ENCODE measurements at regions not wholly inside any gene's neighbourhood (a gene's known extent, or its start where the extent isn't known, plus 50 kb on each side); places are given as distances from the start of the nearest gene placed in this dataset.

- Histone ChIP-seq H3K9me1 (replicated peaks; ENCODE audit: control insufficient read depth, extremely low read depth, insufficient read depth, low read length) (no peaks in the 10 kb centered on the region), H3K9ac (replicated peaks; ENCODE audit: extremely low read depth, insufficient read depth, low read length) (no peak overlapping the region), H3K4me1 (ENCODE audit: control insufficient read depth, extremely low read depth, insufficient read depth, low read length) (peaks cover 23% of the 10 kb centered on the region), H3K4me2 (ENCODE audit: insufficient read depth, low read length) (peak overlapping the region; percentile 63), H3K36me3 (ENCODE audit: control insufficient read depth in 2 of 2, extremely low read depth in 1 of 2, insufficient read depth in 2 of 2, low read length in 2 of 2) (no peaks in the 10 kb centered on the region), H3K27ac (ENCODE audit: insufficient read depth, low read depth, low read length) (peak overlapping the region; percentile 61), H3K79me2 (ENCODE audit: control insufficient read depth, insufficient read depth, low read length) (no peaks in the 10 kb centered on the region), H3K27me3 (ENCODE audit: control insufficient read depth in 2 of 2, insufficient read depth in 2 of 2, low read length in 2 of 2) (no peaks in the 10 kb centered on the region), H2AFZ (ENCODE audit: low read depth, low read length) (no peak overlapping the region), H4K20me1 (replicated peaks; ENCODE audit: control insufficient read depth, extremely low read depth, insufficient read depth, low read length) (no peaks in the 10 kb centered on the region), H3K9me3 (replicated peaks; ENCODE audit: control insufficient read depth, insufficient read depth, low read length) (no peaks in the 10 kb centered on the region), H3K4me3 (replicated peaks in 1 of 3; ENCODE audit: insufficient read depth in 1 of 3, low read depth in 1 of 3, low read length in 3 of 3) (no peak overlapping the region)
- dilution Hi-C loops (cut with MboI; ENCODE audit: extremely low pct_ligation_motif_present, low sequenced_read_pairs), result loop anchor here (10.0 kb wide), 1 partner anchor 165 kb away; no protein-coding TSS in a partner anchor
- ChIA-PET POLR2A (no interaction called here), CTCF (interaction anchor here (0.6 to 9.7 kb wide), 26 partner anchors 9 to 794 kb away, joined by 3 to 235 read pairs (median 5); partner anchors contain the start of gene NAV2)
- BruUV-seq (replicated peaks), result no TSS peak
- intact Hi-C loops (cut with micrococcal nuclease), result loop anchor here (10.0 kb wide), 1 partner anchor 795 kb away; no protein-coding TSS in a partner anchor
- no peak for TF ChIP-seq EZH2 (IDR thresholded peaks at IDR 0.05; ENCODE audit: borderline replicate concordance, low read depth, low read length, severe bottlenecking)
- no peak for TF ChIP-seq FOS (IDR thresholded peaks at IDR 0.05; ENCODE audit: borderline replicate concordance, insufficient read depth, low read length)
- no peak for TF ChIP-seq CTCF (IDR thresholded peaks at IDR 0.05; ENCODE audit: extremely low read depth in 1 of 2, insufficient read depth in 1 of 2, low read depth in 1 of 2, low read length in 2 of 2)
- no peak for TF ChIP-seq JUN (IDR thresholded peaks at IDR 0.05; ENCODE audit: borderline replicate concordance, insufficient read depth, insufficient read length, low read depth)
- DNase-seq (ENCODE audit: low read depth, low spot score), result peak; percentile 47
- peak; percentile 15 for FAIRE-seq
These were observed 152.5 kb upstream of the NAV2 start for GRCh38 chr11:19560156-19560555.

- dilution Hi-C loops (cut with MboI; ENCODE audit: extremely low pct_ligation_motif_present, low sequenced_read_pairs) (loop anchor here (10.0 kb wide), 1 partner anchor 165 kb away; no protein-coding TSS in a partner anchor), intact Hi-C loops (cut with micrococcal nuclease) (loop anchor here (10.0 kb wide), 2 partner anchors 395 to 795 kb away; no protein-coding TSS in a partner anchor)
- Histone ChIP-seq H3K9ac (replicated peaks; ENCODE audit: extremely low read depth, insufficient read depth, low read length) (no peak overlapping the region), H3K36me3 (ENCODE audit: control insufficient read depth in 2 of 2, extremely low read depth in 1 of 2, insufficient read depth in 2 of 2, low read length in 2 of 2) (no peaks in the 10 kb centered on the region), H3K27ac (ENCODE audit: insufficient read depth, low read depth, low read length) (no peak overlapping the region), H3K4me3 (replicated peaks in 1 of 3; ENCODE audit: insufficient read depth in 1 of 3, low read depth in 1 of 3, low read length in 3 of 3) (no peak overlapping the region), H3K27me3 (ENCODE audit: control insufficient read depth in 2 of 2, insufficient read depth in 2 of 2, low read length in 2 of 2) (no peaks in the 10 kb centered on the region), H3K9me1 (replicated peaks; ENCODE audit: control insufficient read depth, extremely low read depth, insufficient read depth, low read length) (no peaks in the 10 kb centered on the region), H2AFZ (ENCODE audit: low read depth, low read length) (no peak overlapping the region), H3K4me2 (ENCODE audit: insufficient read depth, low read length) (no peak overlapping the region), H3K4me1 (ENCODE audit: control insufficient read depth, extremely low read depth, insufficient read depth, low read length) (peaks cover 23% of the 10 kb centered on the region), H4K20me1 (replicated peaks; ENCODE audit: control insufficient read depth, extremely low read depth, insufficient read depth, low read length) (no peaks in the 10 kb centered on the region), H3K79me2 (ENCODE audit: control insufficient read depth, insufficient read depth, low read length) (no peaks in the 10 kb centered on the region), H3K9me3 (replicated peaks; ENCODE audit: control insufficient read depth, insufficient read depth, low read length) (no peaks in the 10 kb centered on the region)
- FAIRE-seq (no peak), DNase-seq (ENCODE audit: low read depth, low spot score) (no peak)
- ChIA-PET CTCF (interaction anchor here (0.6 to 9.7 kb wide), 21 partner anchors 10 to 795 kb away, joined by 3 to 235 read pairs (median 5); no protein-coding TSS in a partner anchor), POLR2A (no interaction called here)
- TF ChIP-seq MAX (IDR thresholded peaks at IDR 0.05; ENCODE audit: insufficient read depth, insufficient read length) (no peak), POLR2A (IDR thresholded peaks at IDR 0.05; ENCODE audit: low read depth, low read length) (no peak), FOS (IDR thresholded peaks at IDR 0.05; ENCODE audit: borderline replicate concordance, insufficient read depth, low read length) (no peak), CTCF (IDR thresholded peaks at IDR 0.05; ENCODE audit: extremely low read depth in 1 of 2, insufficient read depth in 1 of 2, low read depth in 1 of 2, low read length in 2 of 2) (no peak), EZH2 (IDR thresholded peaks at IDR 0.05; ENCODE audit: borderline replicate concordance, low read depth, low read length, severe bottlenecking) (no peak), JUN (IDR thresholded peaks at IDR 0.05; ENCODE audit: borderline replicate concordance, insufficient read depth, insufficient read length, low read depth) (no peak), GATA2 (IDR thresholded peaks at IDR 0.05; ENCODE audit: insufficient read depth, insufficient read length, low read depth, low read length) (no peak), MYC (IDR thresholded peaks at IDR 0.05; ENCODE audit: low read depth, low read length) (no peak), POLR2AphosphoS5 (IDR thresholded peaks at IDR 0.05; ENCODE audit: insufficient read depth, low read depth, low read length) (no peak)
- BruUV-seq (replicated peaks), result no TSS peak
These were observed 152.9 kb upstream of the NAV2 start for GRCh38 chr11:19559746-19560145.

Data from endothelial cell of umbilical vein (primary cell).